IMR-90 (cell line): ENCODE measurements at regions not wholly inside any gene's neighbourhood (a gene's known extent, or its start where the extent isn't known, plus 50 kb on each side); places are given as distances from the start of the nearest gene placed in this dataset.

Experiments used
- ATAC-seq: fragments of 200-7000 bp; cut with Tn5 transposase; 2 replicates; pipeline ENCODE4 v1.9.1; 2020; ENCODE audit warnings: low read depth, mild to moderate bottlenecking, moderate library complexity
- BruUV-seq: library from RNA; stranded (reverse); fragments of 400-500 nt; replicated peaks from 2 replicates; lab custom pipeline; 2021; lab: Mats Ljungman, UMichigan
- CTCF ChIA-PET: fragments of 300-600 bp; formaldehyde crosslinking; extraction: SDS; loops from one replicate; lab custom pipeline; 2021; ENCODE audit warnings: antibody characterized with exemption; lab: Yijun Ruan, JAX
- POLR2A ChIA-PET: fragments of 300-600 bp; sonication (Branson Sonifier 250); formaldehyde crosslinking; loops from one replicate; lab custom pipeline; 2022; ENCODE audit warnings: antibody characterized with exemption; ENCODE audit not compliant: unreplicated experiment; lab: Charles Lee
- DNase-seq: peaks from one replicate; pipeline ENCODE4 v3.0.0; 2013
- H2AFZ ChIP-seq: replicated peaks from 2 replicates; pipeline ENCODE3; 2013; ENCODE audit warnings: low read length, mild to moderate bottlenecking; ENCODE audit not compliant: poor library complexity
- H2AK5ac ChIP-seq: 2 replicates; pipeline ENCODE4 v1.6.1; 2013; ENCODE audit warnings: low read depth, low read length, inconsistent platforms
- H2AK9ac ChIP-seq: replicated peaks from 2 replicates; pipeline ENCODE3; 2013; ENCODE audit warnings: mild to moderate bottlenecking, low read depth, low read length, moderate library complexity; ENCODE audit not compliant: poor library complexity
- H2BK120ac ChIP-seq: 2 replicates; pipeline ENCODE4 v1.6.1; 2013; ENCODE audit warnings: low read depth, low read length, inconsistent platforms
- H2BK15ac ChIP-seq: 3 replicates; pipeline ENCODE4 v1.6.1; 2013; ENCODE audit warnings: low read depth, low read length, inconsistent platforms
- H2BK20ac ChIP-seq: 2 replicates; pipeline ENCODE4 v1.6.1; 2013; ENCODE audit warnings: low read depth, mild to moderate bottlenecking, inconsistent platforms, low read length, moderate library complexity
- H2BK5ac ChIP-seq: 2 replicates; pipeline ENCODE4 v1.6.1; 2013; ENCODE audit warnings: mild to moderate bottlenecking, low read depth, low read length, inconsistent platforms; ENCODE audit not compliant: poor library complexity, severe bottlenecking
- H3K14ac ChIP-seq: replicated peaks from 2 replicates; pipeline ENCODE4 v1.6.1; 2013; ENCODE audit warnings: low read depth, low read length, inconsistent platforms
- H3K18ac ChIP-seq: 2 replicates; pipeline ENCODE4 v1.6.1; 2013; ENCODE audit warnings: low read depth, low read length, control low read depth
- H3K23ac ChIP-seq: 2 replicates; pipeline ENCODE4 v1.6.1; 2013; ENCODE audit warnings: low read depth, low read length, inconsistent platforms
- H3K27ac ChIP-seq: 2 replicates; pipeline ENCODE4 v1.5.1; 2013; ENCODE audit warnings: mild to moderate bottlenecking, control low read depth, low read length; ENCODE audit not compliant: insufficient read depth
- H3K27me3 ChIP-seq: 2 replicates; pipeline ENCODE4 v1.6.1; 2013; ENCODE audit warnings: low read length; ENCODE audit not compliant: control insufficient read depth, insufficient read depth
- H3K36me3 ChIP-seq: 2 replicates; pipeline ENCODE4 v1.6.1; 2013; ENCODE audit warnings: low read length, mixed read lengths; ENCODE audit not compliant: control insufficient read depth, insufficient read depth
- H3K4ac ChIP-seq: 2 replicates; pipeline ENCODE4 v1.6.1; 2013; ENCODE audit warnings: low read depth, low read length, inconsistent platforms
- H3K4me1 ChIP-seq: 2 replicates; pipeline ENCODE4 v1.6.1; 2013; ENCODE audit warnings: low read length, mixed read lengths; ENCODE audit not compliant: control insufficient read depth, insufficient read depth
- H3K4me2 ChIP-seq: 2 replicates; pipeline ENCODE4 v1.6.1; 2013; ENCODE audit warnings: low read depth, mild to moderate bottlenecking, control low read depth, low read length, moderate library complexity
- H3K4me3 ChIP-seq: 2 replicates; pipeline ENCODE4 v1.5.1; 2013; ENCODE audit warnings: low read depth, mild to moderate bottlenecking, control low read depth, low read length, moderate library complexity; ENCODE audit not compliant: insufficient read depth
- H3K56ac ChIP-seq: 2 replicates; pipeline ENCODE4 v1.6.1; 2013; ENCODE audit warnings: low read length, inconsistent platforms; ENCODE audit not compliant: insufficient read depth; ENCODE audit errors: extremely low read depth
- H3K79me1 ChIP-seq, 2 experiments: 2 replicates each; pipeline ENCODE4 v1.6.1; 2013; ENCODE audit warnings: low read length in 2 of 2, inconsistent platforms in 1 of 2, low read depth in 1 of 2
- H3K9ac ChIP-seq: 2 replicates; pipeline ENCODE4 v1.6.1; 2013; ENCODE audit warnings: low read depth, low read length, control low read depth
- H3K9me1 ChIP-seq: 2 replicates; pipeline ENCODE4 v1.6.1; 2013; ENCODE audit warnings: low read length, inconsistent platforms; ENCODE audit not compliant: insufficient read depth
- H3K9me3 ChIP-seq: 2 replicates; pipeline ENCODE4 v1.6.1; 2013; ENCODE audit warnings: low read length; ENCODE audit not compliant: control insufficient read depth, insufficient read depth
- H4K20me1 ChIP-seq: 2 replicates; pipeline ENCODE4 v1.6.1; 2013; ENCODE audit warnings: low read length, inconsistent platforms; ENCODE audit not compliant: insufficient read depth
- H4K5ac ChIP-seq: 2 replicates; pipeline ENCODE4 v1.6.1; 2013; ENCODE audit warnings: mild to moderate bottlenecking, low read depth, low read length, control low read depth
- H4K8ac ChIP-seq, 2 experiments: 2 replicates each; pipeline ENCODE4 v1.6.1; 2013; ENCODE audit warnings: low read depth in 2 of 2, low read length in 2 of 2, control low read depth in 1 of 2, inconsistent platforms in 1 of 2
- H4K91ac ChIP-seq: 2 replicates; pipeline ENCODE4 v1.6.1; 2013; ENCODE audit warnings: low read depth, low read length, inconsistent platforms; ENCODE audit not compliant: insufficient read depth
- CEBPB ChIP-seq: IDR thresholded peaks from 2 replicates; pipeline ENCODE4 v1.6.1; 2012; ENCODE audit warnings: low read depth, low read length, improper control_type of control experiment
- FOS ChIP-seq: fragments of 150-350 bp; IDR thresholded peaks from 2 replicates; pipeline ENCODE4 v1.6.1; 2016; ENCODE audit warnings: low read depth, low read length
- MAFK ChIP-seq: IDR thresholded peaks from 2 replicates; pipeline ENCODE4 v1.6.1; 2012; ENCODE audit warnings: low read depth, low read length, improper control_type of control experiment
- MXI1 ChIP-seq: IDR thresholded peaks from 2 replicates; pipeline ENCODE4 v1.6.1; 2012; ENCODE audit warnings: low read depth, mild to moderate bottlenecking, low read length, moderate library complexity, borderline replicate concordance
- RFX5 ChIP-seq: IDR thresholded peaks from 2 replicates; pipeline ENCODE4 v1.8.0; 2012; ENCODE audit warnings: low read depth, mild to moderate bottlenecking, low read length, moderate library complexity
- SMC3 ChIP-seq: fragments of 150-350 bp; IDR thresholded peaks from 2 replicates; pipeline ENCODE4 v1.6.1; 2016; ENCODE audit warnings: low read depth, mild to moderate bottlenecking, antibody characterized with exemption, low read length, moderate library complexity
- WGBS, 2 experiments: methylation state at CpG; one replicate each; pipeline versions ENCODE4 v1.1.5 to v1.1.7; 2013; ENCODE audit warnings: missing lambda C conversion rate in 2 of 2; ENCODE audit not compliant: insufficient read length in 1 of 2; ENCODE audit errors: extremely low coverage in 2 of 2; 5-methylcytosine and 5-hydroxymethylcytosine counted together
- dilution Hi-C: fragments of 300-500 bp; cut with HindIII; formaldehyde crosslinking; loops from one replicate; pipeline ENCODE4 v1.14.3; 2018; ENCODE audit warnings: low sequenced_read_pairs; ENCODE audit not compliant: unreplicated experiment
- in situ Hi-C: fragments of 300-500 bp; cut with MboI; formaldehyde crosslinking; loops from 3 replicates; pipeline ENCODE4 v1.14.3; 2019; ENCODE audit warnings: low sequenced_read_pairs, inconsistent platforms, mixed read lengths
- intact Hi-C: fragments of 100-400 bp; cut with micrococcal nuclease; formaldehyde crosslinking; loops from 2 replicates; pipeline ENCODE4 v1.10.0; 2022
- TF ChIP-seq, protein P1 (sequence below): conservative IDR thresholded peaks from 2 replicates; pipeline ENCODE4 v1.5.1; 2012; ENCODE audit warnings: mild to moderate bottlenecking, low read depth, low read length, improper control_type of control experiment
- TF ChIP-seq, protein P2 (sequence below): fragments of 150-350 bp; IDR thresholded peaks from 2 replicates; pipeline ENCODE4 v1.6.1; 2016; ENCODE audit warnings: low read depth, mild to moderate bottlenecking, low read length, moderate library complexity, borderline replicate concordance

DNA sequence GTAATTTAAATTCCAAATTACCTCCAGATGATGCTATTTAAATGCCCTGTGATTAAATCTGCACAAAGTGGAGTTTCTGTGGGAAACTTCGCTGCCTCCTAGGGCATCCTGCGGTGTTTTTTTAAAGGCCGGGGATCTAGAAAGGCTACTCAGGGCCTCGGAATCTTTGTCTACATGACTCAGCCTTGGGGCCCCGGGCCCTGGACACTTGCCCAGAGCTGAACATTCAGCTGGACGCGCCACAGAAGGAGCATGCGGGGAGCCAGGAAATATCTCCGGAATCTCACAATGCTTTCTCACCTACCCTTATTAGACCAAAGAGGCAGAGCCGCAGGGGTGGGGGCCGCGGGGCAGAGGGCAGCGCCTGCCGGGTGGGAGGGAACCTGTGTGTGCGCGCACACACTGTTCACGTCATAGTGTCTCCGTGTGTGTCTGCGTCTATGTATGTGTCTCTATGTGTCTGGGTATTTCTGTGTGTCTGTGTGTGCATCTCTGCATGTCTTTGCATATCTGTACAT, 145.5 kb upstream of the TPM1 start (continued):
- TF ChIP-seq MAFK (peak; percentile 31; the same call in 1 of the 2 replicates), CEBPB (no peak)

DNA sequence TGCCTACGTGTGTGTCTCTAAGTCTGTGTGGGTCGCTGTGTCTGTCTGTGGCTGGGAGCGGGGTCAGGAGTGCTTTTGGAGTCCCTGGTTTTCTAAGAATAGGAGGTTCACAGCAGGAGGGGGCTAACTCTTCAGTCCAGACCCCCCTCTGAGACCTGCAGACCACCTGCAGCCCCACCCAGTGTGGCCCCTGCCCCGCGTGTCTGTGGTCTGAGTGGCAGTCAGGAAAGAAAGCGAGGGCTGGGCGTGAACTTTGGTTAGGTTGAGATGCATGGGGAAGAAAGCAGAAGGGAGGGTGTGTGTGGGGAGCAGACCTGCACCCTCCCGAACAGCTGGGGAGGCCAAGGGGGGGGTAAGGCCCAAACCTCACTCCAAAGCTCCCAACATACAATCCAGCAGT, 144.9 kb upstream of the TPM1 start:
- Histone ChIP-seq H3K4me2 (peak overlapping the region; percentile 88), H4K8ac (peak overlapping the region; percentile 59 to 96), H4K5ac (peak overlapping the region; percentile 81), H3K9ac (peak overlapping the region; percentile 38; the same call in 1 of the 2 replicates), H2BK120ac (peak overlapping the region; percentile 95), H2BK20ac (peak overlapping the region; percentile 97), H3K79me1 (peaks cover 0 to 9% of the 10 kb centered on the region in 2 experiments; a peak in 2 of 4 replicates), H3K27me3 (no peaks in the 10 kb centered on the region), H2BK15ac (peak overlapping the region; percentile 55), H3K36me3 (no peaks in the 10 kb centered on the region), H3K4ac (peak overlapping the region; percentile 89), H3K14ac (peak overlapping the region; percentile 95), H3K4me1 (peaks cover 25% of the 10 kb centered on the region), H2BK5ac (peak overlapping the region; percentile 97), H3K27ac (peak overlapping the region; percentile 78), H3K23ac (peak overlapping the region; percentile 99), H4K20me1 (no peaks in the 10 kb centered on the region; the same call in 1 of the 2 replicates), H3K9me3 (no peaks in the 10 kb centered on the region), H3K18ac (peak overlapping the region; percentile 96), H3K4me3 (no peak overlapping the region), H2AK5ac (peak overlapping the region; percentile 85), H2AK9ac (peak overlapping the region; percentile 57), H2AFZ (peak overlapping the region; percentile 69), H4K91ac (peak overlapping the region; percentile 94), H3K56ac (peak overlapping the region; percentile 64; the same call in 1 of the 2 replicates), H3K9me1 (peaks cover 25% of the 10 kb centered on the region)
- in situ Hi-C loops = loop anchor here (10.0 kb wide), 1 partner anchor 147 kb away; the partner anchor contains the start of gene TPM1
- intact Hi-C loops = loop anchor here (1.0 to 10.0 kb wide), 4 partner anchors 31 to 145 kb away; partner anchors contain the start of gene TPM1
- TF ChIP-seq, protein P1, sequence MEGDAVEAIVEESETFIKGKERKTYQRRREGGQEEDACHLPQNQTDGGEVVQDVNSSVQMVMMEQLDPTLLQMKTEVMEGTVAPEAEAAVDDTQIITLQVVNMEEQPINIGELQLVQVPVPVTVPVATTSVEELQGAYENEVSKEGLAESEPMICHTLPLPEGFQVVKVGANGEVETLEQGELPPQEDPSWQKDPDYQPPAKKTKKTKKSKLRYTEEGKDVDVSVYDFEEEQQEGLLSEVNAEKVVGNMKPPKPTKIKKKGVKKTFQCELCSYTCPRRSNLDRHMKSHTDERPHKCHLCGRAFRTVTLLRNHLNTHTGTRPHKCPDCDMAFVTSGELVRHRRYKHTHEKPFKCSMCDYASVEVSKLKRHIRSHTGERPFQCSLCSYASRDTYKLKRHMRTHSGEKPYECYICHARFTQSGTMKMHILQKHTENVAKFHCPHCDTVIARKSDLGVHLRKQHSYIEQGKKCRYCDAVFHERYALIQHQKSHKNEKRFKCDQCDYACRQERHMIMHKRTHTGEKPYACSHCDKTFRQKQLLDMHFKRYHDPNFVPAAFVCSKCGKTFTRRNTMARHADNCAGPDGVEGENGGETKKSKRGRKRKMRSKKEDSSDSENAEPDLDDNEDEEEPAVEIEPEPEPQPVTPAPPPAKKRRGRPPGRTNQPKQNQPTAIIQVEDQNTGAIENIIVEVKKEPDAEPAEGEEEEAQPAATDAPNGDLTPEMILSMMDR = no peak
- TF ChIP-seq FOS (no peak), SMC3 (no peak), MAFK (no peak), MXI1 (no peak), RFX5 (no peak)
- TF ChIP-seq, protein P2, sequence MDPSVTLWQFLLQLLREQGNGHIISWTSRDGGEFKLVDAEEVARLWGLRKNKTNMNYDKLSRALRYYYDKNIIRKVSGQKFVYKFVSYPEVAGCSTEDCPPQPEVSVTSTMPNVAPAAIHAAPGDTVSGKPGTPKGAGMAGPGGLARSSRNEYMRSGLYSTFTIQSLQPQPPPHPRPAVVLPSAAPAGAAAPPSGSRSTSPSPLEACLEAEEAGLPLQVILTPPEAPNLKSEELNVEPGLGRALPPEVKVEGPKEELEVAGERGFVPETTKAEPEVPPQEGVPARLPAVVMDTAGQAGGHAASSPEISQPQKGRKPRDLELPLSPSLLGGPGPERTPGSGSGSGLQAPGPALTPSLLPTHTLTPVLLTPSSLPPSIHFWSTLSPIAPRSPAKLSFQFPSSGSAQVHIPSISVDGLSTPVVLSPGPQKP = no peak
- dilution Hi-C loops = no loop called here
- no TSS peak for BruUV-seq
- ATAC-seq (no peak), DNase-seq (no peak)
- ChIA-PET POLR2A (no interaction called here), CTCF (interaction anchor here (1.0 kb wide), 1 partner anchor 25 kb away, joined by 3 read pairs; no protein-coding TSS in a partner anchor)
- WGBS, 2 experiments = no CpG with 5 or more reads among the region's 8 CpGs
